AG09309 (cell line): ENCODE measurements at regions not wholly inside any gene's neighbourhood (a gene's known extent, or its start where the extent isn't known, plus 50 kb on each side); places are given as distances from the start of the nearest gene placed in this dataset.

ENCODE experiments used
- DNase-seq: peaks from one replicate; pipeline ENCODE4 v3.0.0-alpha.2; 2010; ENCODE audit warnings: low read depth
- H3K4me3 ChIP-seq: 2 replicates; pipeline ENCODE4 v1.5.1; 2011; ENCODE audit warnings: mild to moderate bottlenecking, low read depth, low read length, moderate library complexity; ENCODE audit not compliant: control insufficient read depth
- TF ChIP-seq, protein P1 (sequence below): IDR thresholded peaks from 2 replicates; pipeline ENCODE4 v1.5.1; 2011; ENCODE audit warnings: mild to moderate bottlenecking, low read depth, low read length, inconsistent platforms; ENCODE audit not compliant: insufficient read depth, control insufficient read depth; ENCODE audit errors: missing control alignments

GRCh38 chr7:22610263-22610662 lies 110.3 kb upstream of the STEAP1B start:
- DNase-seq = no peak
- TF ChIP-seq, protein P1, sequence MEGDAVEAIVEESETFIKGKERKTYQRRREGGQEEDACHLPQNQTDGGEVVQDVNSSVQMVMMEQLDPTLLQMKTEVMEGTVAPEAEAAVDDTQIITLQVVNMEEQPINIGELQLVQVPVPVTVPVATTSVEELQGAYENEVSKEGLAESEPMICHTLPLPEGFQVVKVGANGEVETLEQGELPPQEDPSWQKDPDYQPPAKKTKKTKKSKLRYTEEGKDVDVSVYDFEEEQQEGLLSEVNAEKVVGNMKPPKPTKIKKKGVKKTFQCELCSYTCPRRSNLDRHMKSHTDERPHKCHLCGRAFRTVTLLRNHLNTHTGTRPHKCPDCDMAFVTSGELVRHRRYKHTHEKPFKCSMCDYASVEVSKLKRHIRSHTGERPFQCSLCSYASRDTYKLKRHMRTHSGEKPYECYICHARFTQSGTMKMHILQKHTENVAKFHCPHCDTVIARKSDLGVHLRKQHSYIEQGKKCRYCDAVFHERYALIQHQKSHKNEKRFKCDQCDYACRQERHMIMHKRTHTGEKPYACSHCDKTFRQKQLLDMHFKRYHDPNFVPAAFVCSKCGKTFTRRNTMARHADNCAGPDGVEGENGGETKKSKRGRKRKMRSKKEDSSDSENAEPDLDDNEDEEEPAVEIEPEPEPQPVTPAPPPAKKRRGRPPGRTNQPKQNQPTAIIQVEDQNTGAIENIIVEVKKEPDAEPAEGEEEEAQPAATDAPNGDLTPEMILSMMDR = no peak
- no peak overlapping the region for H3K4me3 ChIP-seq

- TF ChIP-seq, protein P1 = no peak
- no peak for DNase-seq
- H3K4me3 ChIP-seq = no peak overlapping the region
Observed at GRCh38 chr7:22607180-22607579, 107.2 kb upstream of the STEAP1B start.

DNA sequence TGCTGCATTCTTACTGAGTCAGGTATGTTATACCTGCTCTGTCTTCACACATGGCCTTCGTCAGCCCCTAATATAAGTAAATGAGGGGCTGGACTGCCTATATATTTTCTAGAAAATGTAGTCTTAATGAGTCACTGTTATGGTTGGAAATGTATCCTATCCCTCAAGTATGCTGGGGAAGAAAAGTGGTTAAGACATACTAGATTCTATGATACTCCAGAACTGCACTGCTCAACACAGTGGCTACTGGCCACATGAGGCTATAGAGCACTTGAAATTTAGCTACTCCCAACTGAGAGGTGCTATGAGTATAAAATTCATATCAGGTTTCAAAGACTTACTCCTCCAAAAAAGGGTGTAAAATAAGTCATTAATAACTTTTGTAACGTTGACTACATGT lies 104.3 kb upstream of the STEAP1B start:
- TF ChIP-seq, protein P1 = no peak
- H3K4me3 ChIP-seq = no peak overlapping the region
- no peak for DNase-seq

DNA sequence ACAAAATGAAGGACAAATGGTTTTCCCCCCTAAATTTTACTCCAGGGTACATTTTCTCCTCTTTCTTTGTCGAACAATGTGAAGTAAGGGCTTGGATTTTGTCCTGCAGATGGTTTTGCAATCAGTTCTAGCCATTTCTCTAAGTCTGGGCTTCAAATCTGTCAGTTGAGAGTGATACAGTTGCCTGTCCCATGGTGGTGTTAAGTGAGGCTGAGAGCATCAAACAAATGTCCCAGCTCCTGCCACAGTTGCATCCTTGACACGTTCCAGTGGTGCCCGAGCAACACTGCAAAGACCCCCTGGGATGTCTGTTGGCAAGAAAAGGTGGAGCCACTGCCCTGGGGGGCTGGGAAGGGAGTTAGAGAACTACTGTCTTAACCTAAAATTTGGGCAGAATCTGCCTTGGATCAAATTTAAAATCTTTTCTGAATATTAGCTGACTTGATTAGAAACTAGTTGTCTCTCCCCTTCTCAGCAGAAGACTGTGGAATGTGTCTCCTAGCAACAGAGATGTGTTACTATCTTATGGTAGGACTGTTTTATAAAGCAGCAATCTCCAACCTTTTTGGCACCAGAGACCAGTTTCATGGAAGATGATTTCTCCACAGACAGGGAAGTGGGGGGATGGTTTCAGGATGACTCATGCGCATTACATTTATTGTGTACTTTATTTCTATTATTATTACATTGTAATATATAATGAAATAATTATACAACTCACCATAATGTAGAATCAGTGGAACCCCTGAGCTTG lies 102.0 kb upstream of the STEAP1B start:
- H3K4me3 ChIP-seq = no peak overlapping the region
- TF ChIP-seq, protein P1 = no peak
- no peak for DNase-seq

DNA sequence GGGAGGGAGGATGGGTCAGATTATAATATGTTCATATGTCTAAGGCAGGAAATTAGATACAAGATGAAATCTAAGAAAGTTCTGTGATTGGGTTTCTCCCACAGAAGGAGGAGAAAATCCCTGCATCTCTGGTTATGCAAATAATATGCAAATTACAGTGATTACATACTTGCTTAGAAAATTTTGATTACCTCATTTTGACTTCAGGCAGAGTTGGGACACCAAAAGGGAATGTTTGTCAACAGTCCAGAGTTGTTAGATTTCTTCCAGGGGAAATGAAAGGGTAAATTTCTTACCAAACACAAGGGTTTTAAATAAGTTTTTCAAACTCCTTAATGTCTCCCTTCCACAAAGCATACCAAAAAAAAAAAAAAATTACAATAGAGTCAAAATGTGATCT lies 101.4 kb upstream of the STEAP1B start:
- H3K4me3 ChIP-seq = no peak overlapping the region
- no peak for DNase-seq
- TF ChIP-seq, protein P1 = no peak

DNA sequence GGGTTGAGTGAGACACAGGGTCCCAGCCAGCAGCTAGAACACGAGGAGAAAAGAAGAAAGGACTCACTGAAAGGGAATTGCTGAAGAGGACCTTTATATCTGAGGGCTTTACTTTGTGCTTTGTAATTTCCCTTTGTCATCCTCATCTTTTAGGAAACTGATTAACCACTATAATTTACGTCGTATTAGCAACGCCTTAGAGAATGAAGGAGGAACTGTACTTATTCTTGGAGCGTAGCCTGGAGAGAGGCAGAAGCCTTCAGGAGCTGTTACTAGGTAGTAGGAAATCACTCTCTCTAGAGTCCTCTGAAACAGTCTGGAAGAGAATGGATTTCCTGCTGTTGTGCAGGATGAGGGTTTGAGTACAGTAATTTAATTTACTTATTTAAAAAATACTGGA lies 101.0 kb upstream of the STEAP1B start:
- H3K4me3 ChIP-seq = no peak overlapping the region
- TF ChIP-seq, protein P1 = no peak
- no peak for DNase-seq
